Body of pancreas (tissue), 4 donors: ENCODE measurements at regions not wholly inside any gene's neighbourhood (a gene's known extent, or its start where the extent isn't known, plus 50 kb on each side); places are given as distances from the start of the nearest gene placed in this dataset.

Source experiments
- POLR2A ChIP-seq, 3 donors: fragments of 450-650 bp; IDR thresholded peaks; one replicate each; pipeline ENCODE4 v1.6.1; 2016; ENCODE audit warnings: antibody characterized with exemption in 3 of 3, mild to moderate bottlenecking in 2 of 3
- TF ChIP-seq, protein P1 (sequence below), 7 experiments: fragments of 450-650 bp in 4 of 7; fragments of 200-600 bp in 3 of 7; sonication (generic) in 3 of 7; IDR thresholded peaks; one replicate each; pipeline ENCODE4 v1.5.1; 2016 to 2019; ENCODE audit warnings: antibody characterized with exemption in 7 of 7

DNA sequence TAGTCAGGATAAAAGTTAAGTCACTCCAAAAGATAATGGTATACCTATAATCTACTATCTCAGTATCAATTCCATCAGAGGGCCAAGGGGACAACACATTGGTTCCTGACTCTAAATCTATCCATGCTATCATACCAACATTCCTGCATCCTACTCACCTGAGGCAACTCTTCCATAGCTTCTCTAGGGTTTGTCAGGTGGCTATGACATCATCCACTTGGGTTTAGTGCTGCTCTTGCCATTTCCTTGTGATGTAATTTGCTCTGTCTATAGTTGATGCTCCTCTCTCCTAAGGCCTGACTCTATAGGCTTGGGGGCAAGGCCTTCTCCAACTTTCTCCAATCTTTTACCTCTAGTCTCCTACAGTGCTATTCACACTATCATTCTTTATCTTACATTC lies 139.9 kb upstream of the FSHR start:
- TF ChIP-seq, protein P1, sequence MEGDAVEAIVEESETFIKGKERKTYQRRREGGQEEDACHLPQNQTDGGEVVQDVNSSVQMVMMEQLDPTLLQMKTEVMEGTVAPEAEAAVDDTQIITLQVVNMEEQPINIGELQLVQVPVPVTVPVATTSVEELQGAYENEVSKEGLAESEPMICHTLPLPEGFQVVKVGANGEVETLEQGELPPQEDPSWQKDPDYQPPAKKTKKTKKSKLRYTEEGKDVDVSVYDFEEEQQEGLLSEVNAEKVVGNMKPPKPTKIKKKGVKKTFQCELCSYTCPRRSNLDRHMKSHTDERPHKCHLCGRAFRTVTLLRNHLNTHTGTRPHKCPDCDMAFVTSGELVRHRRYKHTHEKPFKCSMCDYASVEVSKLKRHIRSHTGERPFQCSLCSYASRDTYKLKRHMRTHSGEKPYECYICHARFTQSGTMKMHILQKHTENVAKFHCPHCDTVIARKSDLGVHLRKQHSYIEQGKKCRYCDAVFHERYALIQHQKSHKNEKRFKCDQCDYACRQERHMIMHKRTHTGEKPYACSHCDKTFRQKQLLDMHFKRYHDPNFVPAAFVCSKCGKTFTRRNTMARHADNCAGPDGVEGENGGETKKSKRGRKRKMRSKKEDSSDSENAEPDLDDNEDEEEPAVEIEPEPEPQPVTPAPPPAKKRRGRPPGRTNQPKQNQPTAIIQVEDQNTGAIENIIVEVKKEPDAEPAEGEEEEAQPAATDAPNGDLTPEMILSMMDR (IDR thresholded peaks at IDR 0.05) = no peak
- no peak for TF ChIP-seq POLR2A (IDR thresholded peaks at IDR 0.05)
